Activated T-cell treated with anti-CD3 and anti-CD28 coated beads, Interleukin-2, amount 50 U/mL, for 48 hours (primary cell): ENCODE measurements at regions not wholly inside any gene's neighbourhood (a gene's known extent, or its start where the extent isn't known, plus 50 kb on each side); places are given as distances from the start of the nearest gene placed in this dataset.

Source experiments
- DNase-seq, 2 experiments: peaks; one replicate each; pipeline ENCODE4 v3.0.0-alpha.2; 2020

DNA sequence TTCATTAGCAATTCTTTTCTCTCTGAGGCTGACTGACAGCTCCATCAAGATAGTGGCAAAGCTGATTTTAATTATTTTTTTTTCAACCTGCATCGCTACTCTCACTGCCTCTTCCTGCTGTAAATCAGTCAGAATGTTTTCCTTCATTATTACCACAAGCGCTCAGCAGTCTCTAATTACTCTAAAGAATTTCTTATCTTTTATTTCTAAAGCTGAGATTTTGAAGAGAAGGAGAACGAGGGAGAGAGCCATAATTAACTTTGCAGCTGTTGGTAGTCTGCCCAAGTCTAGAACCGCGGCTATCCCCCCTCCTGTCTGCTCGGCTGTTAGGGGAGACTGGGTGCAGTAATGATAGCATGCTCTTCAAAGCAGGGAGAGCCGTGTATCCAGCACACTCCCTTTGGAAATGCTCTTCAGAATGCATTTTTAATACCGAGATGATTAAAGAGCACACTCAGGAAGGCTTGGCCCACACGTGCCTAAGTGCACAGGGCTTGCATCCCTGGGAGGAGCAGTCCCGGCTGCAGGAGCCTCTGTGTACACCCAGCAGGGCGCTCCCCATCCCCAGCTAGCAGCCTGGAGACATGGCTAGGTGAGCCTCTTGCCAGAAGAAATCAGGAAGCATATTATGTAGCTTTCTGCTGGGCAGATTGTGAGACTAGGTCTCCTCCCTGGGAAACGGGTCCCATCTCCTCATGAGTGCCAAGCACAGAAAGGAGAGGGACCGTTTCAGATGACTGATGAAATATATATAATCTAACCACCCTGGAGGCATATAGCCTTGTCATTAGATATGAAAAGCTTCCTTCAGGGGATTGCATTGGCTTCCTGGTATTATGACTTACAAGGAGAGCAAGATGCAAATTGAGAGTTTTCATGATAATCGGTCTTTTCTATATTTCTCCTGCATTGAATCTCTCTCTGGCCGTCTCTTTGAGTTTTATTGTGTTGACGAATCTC, 555.2 kb downstream of the CMPK2 start:
- no peak for DNase-seq

DNA sequence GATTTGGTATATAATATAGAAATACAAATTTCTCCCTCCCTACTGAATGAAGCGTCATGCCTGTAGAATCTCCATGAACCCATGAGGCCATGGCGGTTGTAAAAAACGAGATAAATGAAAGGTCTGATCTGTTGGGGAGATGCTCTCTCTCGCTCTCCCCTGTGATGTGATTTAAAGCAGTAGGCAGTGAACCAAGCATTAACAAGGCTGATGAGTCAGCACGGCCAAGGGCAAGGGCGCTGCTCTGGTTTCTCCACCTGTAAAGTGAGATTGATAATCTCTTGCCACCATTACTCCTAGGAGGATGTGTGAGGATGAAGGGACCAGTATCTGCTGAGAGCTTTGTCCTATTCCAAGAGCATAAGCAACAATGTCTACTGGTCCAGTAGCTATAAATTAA, 553.3 kb downstream of the CMPK2 start:
- DNase-seq, result no peak

DNA sequence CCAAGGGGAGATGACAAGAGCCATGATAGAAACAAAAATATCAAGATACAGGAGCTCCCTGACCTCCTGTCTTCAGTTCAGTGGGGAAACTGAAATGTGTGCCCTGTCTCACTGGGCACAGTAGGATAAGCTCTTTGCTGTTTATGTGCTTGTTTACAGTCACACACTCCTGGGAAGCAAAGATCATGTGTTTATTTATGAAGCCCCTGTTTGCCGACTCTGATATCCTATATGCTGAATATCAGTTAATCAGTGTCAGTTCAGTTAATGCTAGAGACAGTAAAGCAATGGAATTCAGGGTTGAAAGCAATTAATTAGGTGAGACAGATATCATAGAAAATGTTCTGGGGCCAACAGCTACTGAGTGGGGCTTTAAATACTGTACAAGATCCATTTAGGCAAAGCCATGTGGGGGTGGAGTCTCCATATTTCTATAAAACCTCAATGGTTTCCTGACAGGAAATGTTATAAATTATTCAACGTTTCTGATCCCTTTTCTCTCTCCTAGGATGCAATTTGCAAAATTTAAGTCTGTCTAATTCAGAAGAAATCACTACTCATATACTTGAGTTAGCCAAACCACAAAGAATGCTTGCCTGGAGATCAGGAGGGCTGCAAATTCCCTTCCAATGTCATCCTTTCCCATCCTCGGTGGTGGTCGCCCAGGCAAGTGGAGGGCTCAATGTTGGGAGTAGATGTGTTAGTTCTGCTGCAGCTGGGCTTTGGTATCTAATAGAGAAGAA, 551.3 kb downstream of the CMPK2 start:
- no peak for DNase-seq

DNA sequence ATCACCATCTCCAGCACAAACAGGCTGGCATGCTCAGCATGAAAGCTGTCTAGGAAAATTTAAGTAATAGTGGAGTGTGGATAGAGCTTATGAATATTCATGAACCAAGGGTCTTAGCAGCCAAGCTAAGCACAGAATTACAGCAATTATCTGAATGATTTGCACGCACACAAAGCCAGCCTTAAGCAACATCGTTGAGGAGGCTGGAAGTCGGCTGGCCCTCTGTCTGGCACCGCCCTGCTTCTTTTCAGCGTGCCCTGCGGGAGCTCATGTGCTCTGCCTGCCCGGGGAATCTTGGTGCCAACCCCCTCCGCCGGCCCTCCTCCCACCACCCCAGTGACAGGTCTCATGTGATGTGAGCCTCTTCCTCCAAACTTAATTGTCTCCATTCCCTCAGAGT, 540.1 kb downstream of the CMPK2 start:
- DNase-seq, result no peak

DNA sequence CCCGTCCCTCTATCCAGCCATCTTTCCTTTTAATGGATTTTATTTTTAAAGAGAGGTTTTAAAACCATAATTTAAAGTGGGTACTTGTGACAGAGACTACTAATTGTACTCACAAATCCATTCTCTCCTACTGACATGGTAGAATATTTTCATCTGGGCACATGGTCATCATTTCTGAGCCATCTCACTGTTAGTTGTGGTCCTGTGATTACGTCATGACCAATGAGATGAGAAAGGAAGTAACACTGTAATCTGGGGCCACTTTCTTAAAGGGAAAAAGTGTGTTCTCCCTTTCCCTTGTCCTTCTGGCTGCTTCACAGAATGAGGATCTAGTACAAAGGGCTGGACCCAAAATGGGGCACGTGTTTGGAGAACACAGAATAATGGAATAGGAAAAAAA, 538.7 kb downstream of the CMPK2 start:
- DNase-seq, result no peak

DNA sequence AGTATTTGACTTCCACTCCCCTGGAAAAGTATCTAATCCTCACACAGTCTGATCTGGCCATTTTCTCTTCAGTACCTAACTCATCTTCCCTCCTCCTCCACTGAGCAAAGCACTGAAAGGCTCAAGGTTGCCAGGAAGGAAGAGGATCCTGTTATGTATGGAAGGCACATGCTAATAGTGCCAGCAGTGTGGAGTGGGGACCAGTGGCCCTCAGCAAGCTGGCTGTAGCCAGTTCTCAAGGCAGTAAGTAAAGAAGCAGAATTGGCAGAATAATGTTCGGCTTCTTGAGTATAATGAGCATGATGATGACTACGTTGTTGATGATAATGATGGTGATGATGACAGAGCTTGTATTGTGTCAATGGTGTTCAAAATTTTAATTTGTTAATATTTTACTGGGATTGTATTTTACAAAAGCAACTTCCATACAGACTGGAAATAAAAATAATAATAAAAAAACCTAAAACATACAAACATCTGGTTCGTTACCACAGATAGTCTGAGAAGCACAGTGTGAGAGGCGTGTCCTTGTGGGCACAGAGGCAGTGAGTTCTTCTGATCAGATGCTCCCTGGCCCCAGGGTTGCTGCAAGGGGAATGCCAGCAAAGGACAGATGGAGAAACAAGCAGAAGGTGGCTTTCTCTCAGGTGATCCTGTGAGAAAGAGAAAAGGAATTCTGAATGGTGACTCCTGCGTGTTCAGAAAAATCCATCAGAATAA, 528.8 kb downstream of the CMPK2 start:
- no peak for DNase-seq

DNA sequence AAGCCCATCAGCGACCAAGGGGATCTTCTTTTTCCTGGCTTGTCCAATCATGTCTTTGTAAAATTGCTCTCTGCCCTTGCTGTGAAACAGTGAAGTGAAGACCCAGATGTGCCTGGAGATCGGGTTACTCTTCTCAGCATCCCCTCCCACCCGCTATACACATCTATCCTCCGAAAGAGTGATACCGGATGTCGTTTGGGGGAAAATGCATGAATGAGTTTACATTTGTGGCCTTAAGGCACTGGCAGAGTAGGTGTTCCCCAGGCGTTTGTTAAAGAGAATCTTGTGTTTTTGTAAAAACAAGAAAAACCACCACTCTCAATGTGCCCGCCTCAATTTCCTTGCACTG, 528.3 kb downstream of the CMPK2 start:
- DNase-seq, result no peak

DNA sequence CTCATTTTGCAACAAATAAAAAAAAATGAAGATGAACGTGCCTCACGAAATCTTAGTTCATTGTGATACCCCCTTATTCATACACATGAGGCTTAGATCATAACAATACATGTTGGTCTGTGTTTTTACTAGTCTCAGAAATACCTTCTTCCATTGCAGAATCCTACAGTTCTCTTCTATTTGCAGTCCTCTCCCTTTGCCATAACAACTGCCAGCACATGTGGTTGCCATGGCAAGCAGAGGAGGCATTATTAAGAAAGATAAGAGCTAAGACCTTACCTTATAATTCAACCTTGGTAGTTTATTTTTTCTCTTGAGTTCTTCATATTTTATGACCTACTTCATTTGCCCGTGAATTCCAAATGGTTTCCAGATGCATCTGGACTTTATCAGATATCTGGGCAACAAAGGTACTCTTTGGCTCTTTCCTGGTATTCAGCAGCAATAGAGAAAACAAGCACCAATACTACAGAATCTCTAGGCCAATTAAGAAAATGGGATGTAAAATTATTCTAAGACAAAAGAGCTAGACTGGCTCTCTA, 524.0 kb downstream of the CMPK2 start:
- no peak for DNase-seq

DNA sequence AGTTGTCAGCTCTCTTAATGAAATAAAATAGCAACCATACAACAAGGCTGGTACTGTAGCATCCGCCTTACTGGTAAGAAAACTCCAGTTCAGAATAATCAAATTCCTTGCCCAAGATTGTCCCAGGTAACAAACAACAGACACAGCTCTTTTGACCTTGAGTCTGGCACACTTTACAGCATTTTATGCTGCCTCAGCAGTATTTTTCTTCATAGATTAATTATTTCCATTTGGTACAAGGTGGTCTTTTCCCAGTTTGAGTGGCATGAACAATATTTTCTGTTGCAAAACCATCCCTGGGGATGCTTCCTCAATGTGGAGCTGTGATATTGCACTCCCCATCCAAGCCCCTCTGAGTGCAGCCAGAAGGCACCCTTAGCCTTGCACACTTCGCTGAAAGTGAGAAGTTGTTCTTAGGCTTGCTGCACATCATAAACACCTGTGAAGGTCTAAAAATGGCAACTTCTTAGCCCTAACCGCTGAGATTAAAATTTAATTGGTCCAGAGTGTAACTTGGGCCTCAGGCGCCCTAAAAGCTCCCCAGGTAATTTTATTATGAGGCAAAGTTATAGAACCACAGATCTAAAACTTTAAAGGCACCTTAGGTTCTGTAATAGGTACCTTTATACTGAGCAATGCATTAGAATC, 523.3 kb downstream of the CMPK2 start:
- no peak for DNase-seq

DNA sequence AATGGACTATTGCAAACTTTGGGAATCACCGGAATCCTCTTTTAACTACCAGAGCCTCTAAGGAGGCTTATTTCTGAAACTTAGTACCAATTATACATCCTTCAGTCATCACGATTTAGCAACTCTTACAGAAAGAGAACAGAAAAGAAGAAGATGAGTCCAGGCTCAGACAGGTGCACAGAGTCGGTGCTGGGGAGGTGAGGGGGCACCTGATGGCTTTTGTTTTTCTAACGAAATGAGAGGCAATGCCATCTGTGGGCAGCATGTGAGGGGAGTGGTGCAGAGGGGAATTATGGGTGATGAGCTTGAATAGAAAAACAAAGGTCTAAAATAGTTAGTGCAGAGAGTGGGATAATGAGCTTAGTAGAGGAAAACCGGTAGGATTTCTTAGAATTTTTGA, 522.6 kb downstream of the CMPK2 start:
- DNase-seq, result no peak

DNA sequence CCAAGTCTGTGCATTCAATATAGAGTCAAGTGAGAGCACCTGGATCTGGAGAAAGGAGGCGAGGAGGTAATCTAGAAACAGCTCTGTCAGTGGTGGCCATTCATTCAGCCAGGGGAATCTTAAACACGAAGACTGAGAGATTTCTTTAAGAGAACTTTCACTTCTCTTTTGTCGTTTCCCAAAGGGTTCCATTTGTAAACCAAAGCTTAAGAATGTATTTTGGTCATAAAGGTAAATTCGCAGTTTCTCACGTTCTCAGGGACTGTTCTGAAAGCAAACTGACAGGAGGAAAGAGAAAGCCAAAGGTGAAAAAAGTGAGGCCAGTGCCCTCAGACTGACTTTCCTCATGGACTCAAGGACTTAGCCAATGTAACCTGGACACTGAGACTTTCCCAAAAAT, 513.5 kb downstream of the CMPK2 start:
- no peak for DNase-seq

DNA sequence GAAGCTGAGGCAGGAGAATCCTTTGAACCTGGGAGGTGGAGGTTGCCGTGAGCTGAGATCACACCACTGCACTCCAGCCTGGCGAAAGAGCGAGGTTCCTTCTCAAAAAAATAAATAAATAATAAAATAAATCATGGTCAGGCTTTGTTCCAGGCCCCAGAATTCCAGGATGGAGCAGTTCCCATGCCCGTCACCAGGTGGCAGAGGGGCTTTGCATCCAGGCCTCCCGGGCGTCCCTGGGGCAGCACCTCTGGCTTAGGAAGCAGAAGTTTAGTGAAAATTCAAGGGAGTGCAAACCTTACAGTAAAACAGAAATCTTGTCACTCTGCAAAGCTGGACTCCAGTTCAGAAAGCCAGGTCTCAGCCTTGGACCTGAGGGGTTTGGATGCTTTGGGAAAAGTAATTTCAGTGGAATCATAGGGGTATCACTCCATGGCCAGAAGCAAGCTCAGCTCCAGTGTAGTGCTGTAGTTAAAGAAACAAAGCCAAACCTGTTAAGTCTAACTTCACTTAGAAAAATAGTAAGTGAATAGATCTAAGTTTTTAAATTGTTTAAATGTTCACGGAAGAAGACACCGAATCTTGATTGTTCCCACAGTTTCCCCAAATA, 512.7 kb downstream of the CMPK2 start:
- no peak for DNase-seq

DNA sequence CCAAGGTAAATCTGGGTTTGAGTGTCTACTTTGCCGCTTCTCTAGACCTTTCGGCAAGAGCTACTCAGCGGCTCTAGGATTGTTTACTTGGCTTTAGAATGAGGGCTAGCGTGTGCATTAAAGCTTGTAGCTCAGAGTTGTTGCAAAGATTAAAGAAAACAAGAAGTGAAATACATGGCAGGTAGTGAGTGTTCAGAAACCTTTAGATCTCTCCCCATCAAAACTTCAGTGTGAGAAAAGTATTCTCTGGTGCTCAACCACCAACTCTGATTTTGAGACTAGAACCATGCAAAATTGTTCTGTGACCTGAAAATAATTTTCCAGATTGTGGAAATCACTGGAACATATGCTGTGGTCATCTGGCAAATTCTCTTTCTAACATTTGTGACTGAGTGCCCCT, 512.0 kb downstream of the CMPK2 start:
- DNase-seq, result no peak

DNA sequence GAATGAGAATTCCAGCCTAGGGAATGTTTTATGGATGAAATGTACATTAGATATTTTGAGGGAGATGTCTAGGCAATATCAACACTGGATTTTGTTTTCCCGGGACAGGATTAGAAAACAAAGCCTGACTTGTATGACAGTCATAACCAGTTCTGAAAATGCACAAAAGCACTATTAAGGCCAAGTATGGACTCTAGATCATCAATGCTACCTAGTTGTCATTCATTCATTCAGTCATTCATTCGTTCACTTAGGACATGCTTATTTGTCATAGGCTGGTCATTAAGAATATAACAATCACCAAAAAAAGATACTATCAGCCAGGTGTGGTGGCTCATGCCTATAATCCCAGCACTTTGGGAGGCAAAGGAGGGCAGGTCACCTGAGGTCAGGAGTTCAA, 511.2 kb downstream of the CMPK2 start:
- DNase-seq, result no peak

DNA sequence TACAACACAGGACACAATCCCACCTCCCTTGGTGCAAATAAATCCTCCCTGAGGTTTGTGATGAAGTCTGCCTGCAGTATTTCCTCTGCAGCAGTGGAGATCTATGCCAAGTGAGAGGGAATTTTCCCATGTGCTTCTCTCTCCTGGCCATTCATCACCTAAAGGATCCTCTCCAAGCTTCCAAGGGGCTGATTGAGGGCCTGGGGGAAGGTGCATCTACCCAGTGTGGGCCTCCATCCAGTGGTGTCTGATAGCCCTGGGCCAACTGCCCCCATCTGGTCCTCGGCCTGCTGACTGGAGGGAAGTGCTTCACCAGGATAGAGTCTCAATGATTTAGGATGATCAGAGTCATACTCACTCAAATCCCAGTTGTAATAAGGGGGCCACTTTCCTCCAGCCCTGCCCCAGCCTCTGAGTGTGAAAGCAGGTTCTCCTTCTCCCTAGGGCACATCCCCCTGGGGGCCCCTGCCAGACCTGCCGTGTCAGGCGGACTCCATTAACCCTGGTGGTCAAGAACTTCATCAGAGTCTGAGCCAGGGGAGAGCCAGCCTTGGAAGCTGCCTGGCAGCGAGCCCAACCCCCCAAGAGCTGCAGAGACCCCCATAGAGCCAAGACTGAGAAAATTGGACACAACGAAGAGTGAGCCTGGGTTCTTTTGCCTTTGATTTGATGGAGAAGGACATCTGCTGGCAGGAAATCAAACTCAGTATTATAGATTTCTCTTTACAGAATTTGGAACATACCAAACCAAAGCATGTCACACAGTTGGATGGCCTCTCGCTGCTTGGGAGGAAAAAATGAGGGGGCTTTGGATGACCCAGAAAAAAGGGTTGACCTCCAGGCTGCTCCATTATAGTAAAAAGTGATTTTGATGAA, 509.6 kb downstream of the CMPK2 start:
- no peak for DNase-seq

DNA sequence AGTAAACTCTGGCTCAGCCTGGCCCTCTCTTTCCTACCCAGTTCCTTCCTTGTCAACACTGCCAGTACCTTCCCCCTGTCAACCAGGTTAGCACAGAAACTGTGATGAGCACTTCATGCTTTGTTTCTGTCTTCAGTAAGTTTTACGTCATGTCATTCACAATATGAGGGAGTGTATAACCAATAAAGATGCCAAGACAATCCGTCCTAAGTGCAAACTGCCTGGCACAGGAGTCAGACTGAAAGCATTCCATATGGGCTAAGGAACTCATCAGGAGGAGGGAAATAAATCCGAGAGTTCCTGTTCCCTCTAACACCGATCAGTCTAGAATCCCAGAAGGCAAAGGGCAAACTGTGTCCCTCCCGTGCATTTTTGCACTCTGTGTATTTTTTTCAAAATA, 507.2 kb downstream of the CMPK2 start:
- no peak for DNase-seq

DNA sequence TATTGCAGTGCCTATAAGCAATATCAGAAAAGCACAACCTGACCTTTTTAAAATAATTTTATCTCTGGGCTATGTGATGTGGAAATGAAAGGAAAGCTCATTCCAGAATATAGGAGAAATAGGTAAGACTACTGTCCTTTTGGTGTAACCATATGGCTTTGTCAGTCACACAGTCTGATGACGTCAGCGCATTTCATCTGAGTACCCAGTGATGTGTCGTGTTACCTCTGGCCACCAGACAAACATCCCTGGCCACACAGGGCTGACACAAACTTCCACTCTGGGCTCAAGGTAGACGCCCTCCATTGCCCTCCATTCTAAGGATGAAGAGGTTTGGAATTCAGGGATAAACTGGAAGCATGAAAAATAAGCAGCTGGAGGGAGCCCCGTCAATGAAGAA, 506.7 kb downstream of the CMPK2 start:
- DNase-seq, result no peak

DNA sequence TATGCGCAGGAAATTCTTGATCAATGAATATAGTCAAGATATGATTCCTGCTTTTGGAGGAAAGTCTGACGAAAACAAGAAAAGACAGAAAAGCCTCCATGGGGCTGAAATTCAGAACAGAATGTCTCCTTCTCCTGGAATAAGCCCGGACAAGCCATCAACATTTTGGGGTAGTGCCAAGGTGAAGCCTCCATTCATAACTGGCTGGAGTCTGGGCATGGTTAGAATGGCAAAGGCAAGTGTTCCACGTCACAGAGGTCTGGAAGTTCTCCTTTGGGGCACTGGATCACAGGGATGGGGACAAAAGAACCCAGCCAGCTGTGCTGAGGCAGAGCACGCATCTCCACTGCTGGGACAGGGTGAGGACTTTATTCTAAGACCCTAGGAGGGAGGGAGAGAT, 505.7 kb downstream of the CMPK2 start:
- DNase-seq, result no peak

DNA sequence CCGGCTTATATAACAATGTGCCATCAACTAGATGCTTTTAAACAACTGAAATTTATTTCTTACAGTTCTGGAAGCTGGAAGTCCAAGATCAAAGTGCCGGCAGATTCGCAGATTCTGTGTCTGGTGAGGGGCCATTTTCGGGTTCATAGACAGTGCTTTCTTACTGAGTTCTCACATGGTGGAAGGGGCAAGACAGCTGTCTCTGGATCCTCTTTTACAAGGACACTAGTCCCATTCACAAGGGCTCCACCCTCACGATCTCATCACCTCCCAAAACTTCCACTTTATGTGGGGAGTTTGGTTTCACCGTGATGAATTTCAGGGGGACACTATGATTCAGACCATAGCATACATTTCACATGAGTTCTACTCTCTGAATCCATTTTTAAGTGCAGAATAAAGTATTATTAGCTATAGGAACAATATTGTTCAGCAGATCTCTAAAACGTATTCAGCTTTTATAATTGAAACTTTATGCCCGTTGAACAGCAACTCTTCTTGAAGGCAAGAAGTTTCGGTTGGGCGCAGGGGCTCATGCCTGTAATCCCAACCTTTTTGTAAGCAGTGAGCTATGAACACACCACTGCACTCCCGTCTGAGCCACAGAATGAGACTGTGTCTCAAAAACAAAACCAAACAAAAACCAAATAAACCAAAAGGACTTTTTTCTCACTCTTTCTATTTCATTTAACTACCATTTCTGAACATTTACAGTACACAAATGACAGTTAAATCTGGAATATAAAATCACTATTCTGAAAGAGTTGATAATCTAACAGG, 502.8 kb downstream of the CMPK2 start:
- DNase-seq, result no peak

DNA sequence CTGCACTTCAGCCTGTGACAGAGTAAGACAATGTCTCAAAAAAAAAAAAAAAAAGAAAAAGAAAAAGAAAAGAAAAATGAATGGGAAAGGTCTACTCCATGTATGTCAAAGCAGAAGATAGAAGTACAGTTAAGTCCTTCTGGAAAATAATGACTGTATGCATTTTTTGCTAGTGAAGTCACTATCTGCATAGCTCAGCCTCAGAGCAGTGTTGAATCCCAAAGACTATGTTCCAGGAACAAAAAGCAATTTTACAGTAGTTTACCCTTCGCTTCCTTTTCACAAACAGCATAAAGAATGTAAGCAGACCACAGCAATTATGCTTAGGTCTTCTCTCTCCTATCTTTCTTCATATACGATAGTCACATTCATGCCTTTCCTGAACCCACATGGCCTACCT, 497.4 kb downstream of the CMPK2 start:
- DNase-seq, result no peak

DNA sequence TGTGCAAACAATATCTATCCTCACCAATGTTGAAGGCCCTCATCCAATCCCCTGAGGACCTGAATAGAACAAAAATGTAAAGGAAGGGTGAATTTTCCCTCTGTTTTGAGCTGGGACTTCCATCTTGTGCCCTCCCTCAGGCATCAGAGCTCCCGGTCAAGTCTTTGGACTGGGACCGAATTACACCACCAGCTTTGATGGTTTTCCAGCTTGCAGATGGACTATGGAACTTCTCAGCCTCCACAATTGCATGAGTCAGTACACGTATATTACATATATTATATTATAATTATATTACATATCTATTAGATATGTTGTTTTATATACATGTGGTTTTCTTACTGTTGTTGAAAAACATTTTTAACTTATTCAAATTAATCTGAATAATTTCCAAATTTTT, 496.4 kb downstream of the CMPK2 start:
- no peak for DNase-seq
